HEK293T (cell line): ENCODE measurements at regions not wholly inside any gene's neighbourhood (a gene's known extent, or its start where the extent isn't known, plus 50 kb on each side); places are given as distances from the start of the nearest gene placed in this dataset.

Source experiments
- CTCF ChIA-PET: fragments of 350-600 bp; formaldehyde crosslinking; extraction: SDS; loops from one replicate; lab custom pipeline; 2021; ENCODE audit warnings: antibody characterized with exemption, inconsistent platforms; lab: Yijun Ruan, JAX
- POLR2A ChIA-PET: fragments of 350-600 bp; formaldehyde crosslinking; extraction: SDS; loops from one replicate; lab custom pipeline; 2020; ENCODE audit warnings: antibody characterized with exemption, inconsistent platforms; lab: Yijun Ruan, JAX
- DNase-seq: peaks from one replicate; pipeline ENCODE4 v3.0.0; 2012; ENCODE audit warnings: mixed read lengths; ENCODE audit errors: extremely low spot score
- ARNT ChIP-seq: fragments of 450-650 bp; IDR thresholded peaks from 2 replicates; pipeline ENCODE4 v1.6.1; 2017; ENCODE audit warnings: mild to moderate bottlenecking
- BHLHE40 ChIP-seq: fragments of 450-650 bp; IDR thresholded peaks from 2 replicates; pipeline ENCODE4 v1.6.1; 2016; ENCODE audit warnings: mild to moderate bottlenecking, moderate library complexity, borderline replicate concordance
- CTBP1 ChIP-seq: fragments of 450-650 bp; IDR thresholded peaks from 2 replicates; pipeline ENCODE4 v1.6.1; 2016; ENCODE audit warnings: borderline replicate concordance
- ELF4 ChIP-seq: fragments of 450-650 bp; IDR thresholded peaks from 2 replicates; pipeline ENCODE4 v1.6.1; 2017; ENCODE audit warnings: antibody characterized with exemption
- FOXA1 ChIP-seq: fragments of 450-650 bp; IDR thresholded peaks from 2 replicates; pipeline ENCODE4 v1.6.1; 2016; ENCODE audit warnings: mild to moderate bottlenecking
- FOXK2 ChIP-seq: fragments of 450-650 bp; IDR thresholded peaks from 2 replicates; pipeline ENCODE4 v1.6.1; 2016; ENCODE audit warnings: mild to moderate bottlenecking
- FOXM1 ChIP-seq: fragments of 450-650 bp; IDR thresholded peaks from 2 replicates; pipeline ENCODE4 v1.6.1; 2017; ENCODE audit warnings: mild to moderate bottlenecking, borderline replicate concordance
- HDGF ChIP-seq: fragments of 450-650 bp; IDR thresholded peaks from 2 replicates; pipeline ENCODE4 v1.6.1; 2017; ENCODE audit warnings: antibody characterized with exemption, borderline replicate concordance
- L3MBTL2 ChIP-seq: fragments of 450-650 bp; conservative IDR thresholded peaks from 2 replicates; pipeline ENCODE4 v1.6.1; 2016; ENCODE audit warnings: mild to moderate bottlenecking
- LEF1 ChIP-seq: fragments of 450-650 bp; IDR thresholded peaks from 2 replicates; pipeline ENCODE4 v1.6.1; 2017; ENCODE audit warnings: mild to moderate bottlenecking, borderline replicate concordance
- NFRKB ChIP-seq: fragments of 450-650 bp; IDR thresholded peaks from 2 replicates; pipeline ENCODE4 v1.6.1; 2016; ENCODE audit warnings: mild to moderate bottlenecking, moderate library complexity
- SP1 ChIP-seq: fragments of 450-650 bp; IDR thresholded peaks from 2 replicates; pipeline ENCODE4 v1.6.1; 2017
- SUZ12 ChIP-seq: fragments of 450-650 bp; IDR thresholded peaks from 2 replicates; pipeline ENCODE4 v1.6.1; 2016; ENCODE audit warnings: mild to moderate bottlenecking
- TARDBP ChIP-seq: fragments of 450-650 bp; IDR thresholded peaks from 2 replicates; pipeline ENCODE4 v1.6.1; 2016
- ZNF384 ChIP-seq: fragments of 450-650 bp; IDR thresholded peaks from 2 replicates; pipeline ENCODE4 v1.6.1; 2016
- TF ChIP-seq, protein P1 (sequence below): fragments of 450-650 bp; IDR thresholded peaks from 2 replicates; pipeline ENCODE4 v1.6.1; 2016

- CTCF ChIA-PET, result interaction anchor here (0.9 kb wide), 1 partner anchor 108 kb away, joined by 3 read pairs; no protein-coding TSS in a partner anchor
- DNase-seq, result no peak
- POLR2A ChIA-PET, result no interaction called here
- TF ChIP-seq ZNF384 (no peak), ARNT (no peak), FOXK2 (no peak), FOXM1 (no peak), LEF1 (no peak), L3MBTL2 (no peak), NFRKB (no peak), FOXA1 (no peak), ELF4 (no peak), SP1 (no peak), SUZ12 (no peak), BHLHE40 (no peak), TARDBP (no peak), HDGF (no peak), CTBP1 (no peak)
- TF ChIP-seq, protein P1, sequence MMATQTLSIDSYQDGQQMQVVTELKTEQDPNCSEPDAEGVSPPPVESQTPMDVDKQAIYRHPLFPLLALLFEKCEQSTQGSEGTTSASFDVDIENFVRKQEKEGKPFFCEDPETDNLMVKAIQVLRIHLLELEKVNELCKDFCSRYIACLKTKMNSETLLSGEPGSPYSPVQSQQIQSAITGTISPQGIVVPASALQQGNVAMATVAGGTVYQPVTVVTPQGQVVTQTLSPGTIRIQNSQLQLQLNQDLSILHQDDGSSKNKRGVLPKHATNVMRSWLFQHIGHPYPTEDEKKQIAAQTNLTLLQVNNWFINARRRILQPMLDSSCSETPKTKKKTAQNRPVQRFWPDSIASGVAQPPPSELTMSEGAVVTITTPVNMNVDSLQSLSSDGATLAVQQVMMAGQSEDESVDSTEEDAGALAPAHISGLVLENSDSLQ, result no peak
These were observed 59.6 kb upstream of the AKR1E2 start for GRCh38 chr10:4766454-4766853.

DNA sequence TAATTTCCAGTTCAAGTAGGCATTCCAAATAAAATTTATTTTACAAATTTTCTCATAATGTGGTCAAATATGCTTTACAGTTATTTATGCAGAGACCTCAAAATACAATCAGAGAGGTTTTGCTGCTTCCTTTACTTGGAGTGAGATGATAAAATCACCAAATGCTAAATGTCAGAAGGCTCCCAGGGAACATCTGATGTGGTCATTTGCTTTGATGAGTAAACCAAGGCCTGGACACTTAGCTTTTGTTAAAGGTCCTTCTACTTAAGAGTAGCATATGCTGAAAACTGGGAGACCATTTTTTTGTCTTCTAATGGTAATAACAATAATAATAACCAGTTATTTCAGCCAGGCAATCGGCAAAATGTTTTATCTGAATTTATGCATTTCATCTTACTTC is 60.6 kb upstream of the AKR1E2 start:
- POLR2A ChIA-PET, result no interaction called here
- no peak for DNase-seq
- TF ChIP-seq SP1 (no peak), ARNT (no peak), L3MBTL2 (no peak), FOXK2 (no peak), BHLHE40 (no peak), ZNF384 (no peak), SUZ12 (no peak), HDGF (no peak), NFRKB (no peak), TARDBP (no peak), FOXA1 (no peak), LEF1 (no peak), CTBP1 (no peak), ELF4 (no peak), FOXM1 (no peak)
- TF ChIP-seq, protein P1, result no peak
- CTCF ChIA-PET, result interaction anchor here (0.9 kb wide), 1 partner anchor 107 kb away, joined by 3 read pairs; no protein-coding TSS in a partner anchor

GRCh38 chr10:4763960-4764428 is 62.0 kb upstream of the AKR1E2 start:
- ChIA-PET POLR2A (no interaction called here), CTCF (no interaction called here)
- no peak for DNase-seq
- TF ChIP-seq, protein P1, result no peak
- TF ChIP-seq LEF1 (no peak), SP1 (no peak), ZNF384 (no peak), TARDBP (no peak), L3MBTL2 (no peak), FOXA1 (no peak), FOXK2 (no peak), ELF4 (no peak), BHLHE40 (no peak), CTBP1 (no peak), FOXM1 (no peak), NFRKB (no peak), SUZ12 (no peak), ARNT (no peak), HDGF (no peak)

- CTCF ChIA-PET, result no interaction called here
- TF ChIP-seq SP1 (no peak), ELF4 (no peak)
- POLR2A ChIA-PET, result no interaction called here
- no peak for DNase-seq
These were observed 62.5 kb upstream of the AKR1E2 start for GRCh38 chr10:4763513-4763912.

GRCh38 chr10:4758256-4758655 is 67.8 kb upstream of the AKR1E2 start:
- CTCF ChIA-PET, result no interaction called here
- POLR2A ChIA-PET, result interaction anchor here (0.7 kb wide), 1 partner anchor 20 kb away, joined by 5 read pairs; no protein-coding TSS in a partner anchor
- no peak for TF ChIP-seq NFRKB
- no peak for TF ChIP-seq FOXK2
- TF ChIP-seq SUZ12, result no peak
- no peak for TF ChIP-seq TARDBP
- TF ChIP-seq FOXA1, result no peak
- no peak for TF ChIP-seq FOXM1
- TF ChIP-seq ZNF384, result no peak
- no peak for TF ChIP-seq BHLHE40
- TF ChIP-seq HDGF, result no peak
- no peak for TF ChIP-seq L3MBTL2
- no peak for TF ChIP-seq ELF4
- no peak for TF ChIP-seq LEF1
- TF ChIP-seq ARNT, result no peak
- TF ChIP-seq SP1, result no peak
- TF ChIP-seq, protein P1, result no peak
- no peak for TF ChIP-seq CTBP1
- no peak for DNase-seq
